ENCODE measurements at regions not wholly inside any gene's neighbourhood (a gene's known extent, or its start where the extent isn't known, plus 50 kb on each side); places are given as distances from the start of the nearest gene placed in this dataset.

- H4K20me1 ChIP-seq (replicated peaks; ENCODE audit: control insufficient read depth, insufficient read depth, low read length): no peaks in the 10 kb centered on the region
- no peak overlapping the region for H3K9ac ChIP-seq (ENCODE audit: insufficient read depth in 1 of 2, low read depth in 2 of 2, low read length in 2 of 2)
- H3K4me3 ChIP-seq: no peak overlapping the region
- no peak for DNase-seq (ENCODE audit: extremely low read depth in 1 of 4, low spot score in 3 of 4)
- no peak overlapping the region for H3K4me2 ChIP-seq (ENCODE audit: insufficient read depth, low read length)
- H3K4me1 ChIP-seq (replicated peaks in 1 of 2; ENCODE audit: control insufficient read depth in 2 of 2, insufficient read depth in 2 of 2, low read length in 2 of 2): no peaks in the 10 kb centered on the region
- no peaks in the 10 kb centered on the region for H3K9me1 ChIP-seq (ENCODE audit: control insufficient read depth, insufficient read depth, low read length)
- TF ChIP-seq POLR2AphosphoS2 (IDR thresholded peaks at IDR 0.05; ENCODE audit: low read length) (no peak), ZFX (CRISPR knock-in tag; IDR thresholded peaks at IDR 0.05) (no peak), ZKSCAN3 (CRISPR knock-in tag; IDR thresholded peaks at IDR 0.05) (no peak), MAX (CRISPR knock-in tag; IDR thresholded peaks at IDR 0.05) (no peak)
- no TSS peak for BruUV-seq (replicated peaks)
- no peaks in the 10 kb centered on the region for H3K27me3 ChIP-seq (ENCODE audit: control insufficient read depth in 2 of 2, insufficient read depth in 2 of 2, low read length in 2 of 2)
- in situ Hi-C loops (cut with MboI): no loop called here
- no peaks in the 10 kb centered on the region for H3K79me2 ChIP-seq (ENCODE audit: control insufficient read depth, insufficient read depth, low read length)
- H3K36me3 ChIP-seq (ENCODE audit: control insufficient read depth, insufficient read depth, low read length): no peaks in the 10 kb centered on the region
- ChIA-PET POLR2A (no interaction called here), CTCF (ENCODE audit: low intra/inter-chr PET ratio) (no interaction called here)
- no peaks in the 10 kb centered on the region for H3K9me3 ChIP-seq (replicated peaks; ENCODE audit: control insufficient read depth, insufficient read depth, low read depth, low read length)
- FAIRE-seq: no peak
- H3K27ac ChIP-seq (ENCODE audit: extremely low read depth, low read depth, low read length): no peak overlapping the region
- intact Hi-C loops (cut with micrococcal nuclease): no loop called here
- H2AFZ ChIP-seq (ENCODE audit: low read depth, low read length): no peak overlapping the region
- WGBS (ENCODE audit: insufficient coverage, low coverage, missing lambda C conversion rate): 0% methylated on average over 1 of the region's 1 CpG
- ATAC-seq: no peak
Measured at GRCh38 chr2:122634256-122634655, 878.8 kb downstream of the TSN start.

GRCh38 chr2:122634920-122635319 lies 879.5 kb downstream of the TSN start:
- 0% methylated on average over 2 of the region's 2 CpGs for WGBS (ENCODE audit: insufficient coverage, low coverage, missing lambda C conversion rate)
- in situ Hi-C loops (cut with MboI): no loop called here
- Histone ChIP-seq H3K4me1 (replicated peaks in 1 of 2; ENCODE audit: control insufficient read depth in 2 of 2, insufficient read depth in 2 of 2, low read length in 2 of 2) (no peaks in the 10 kb centered on the region), H3K9me1 (ENCODE audit: control insufficient read depth, insufficient read depth, low read length) (no peaks in the 10 kb centered on the region), H3K27me3 (ENCODE audit: control insufficient read depth in 2 of 2, insufficient read depth in 2 of 2, low read length in 2 of 2) (no peaks in the 10 kb centered on the region), H4K20me1 (replicated peaks; ENCODE audit: control insufficient read depth, insufficient read depth, low read length) (no peaks in the 10 kb centered on the region), H3K36me3 (ENCODE audit: control insufficient read depth, insufficient read depth, low read length) (no peaks in the 10 kb centered on the region), H3K79me2 (ENCODE audit: control insufficient read depth, insufficient read depth, low read length) (no peaks in the 10 kb centered on the region), H3K4me3 (no peak overlapping the region), H3K27ac (ENCODE audit: extremely low read depth, low read depth, low read length) (no peak overlapping the region), H3K9me3 (replicated peaks; ENCODE audit: control insufficient read depth, insufficient read depth, low read depth, low read length) (no peaks in the 10 kb centered on the region), H3K9ac (ENCODE audit: insufficient read depth in 1 of 2, low read depth in 2 of 2, low read length in 2 of 2) (no peak overlapping the region), H2AFZ (ENCODE audit: low read depth, low read length) (no peak overlapping the region), H3K4me2 (ENCODE audit: insufficient read depth, low read length) (no peak overlapping the region)
- TF ChIP-seq ZNF12 (CRISPR knock-in tag; IDR thresholded peaks at IDR 0.05): no peak
- 0 out of 2 replicates have a peak, but pooled peaks have one; percentile 8 for TF ChIP-seq C11orf30 (IDR thresholded peaks at IDR 0.05; ENCODE audit: low read depth)
- TF ChIP-seq ZNF316 (IDR thresholded peaks at IDR 0.05): peak; percentile 61
- TF ChIP-seq ZNF583 (CRISPR knock-in tag; IDR thresholded peaks at IDR 0.05): no peak
- DNase-seq (ENCODE audit: extremely low read depth in 1 of 4, low spot score in 3 of 4) (no peak), FAIRE-seq (no peak), ATAC-seq (no peak)
- no TSS peak for BruUV-seq (replicated peaks)
- intact Hi-C loops (cut with micrococcal nuclease): no loop called here
- CTCF ChIA-PET (ENCODE audit: low intra/inter-chr PET ratio): no interaction called here
- POLR2A ChIA-PET: no interaction called here
